SK-N-SH treated with all-trans-retinoic acid at 6 μM for 48 hours (cell line): ENCODE measurements at regions not wholly inside any gene's neighbourhood (a gene's known extent, or its start where the extent isn't known, plus 50 kb on each side); places are given as distances from the start of the nearest gene placed in this dataset.
A peak's percentile ranks its signal among the peaks of the same experiment; 100 is the strongest.

Experiments used
- ATAC-seq: fragments of 200-7000 bp; cut with Tn5 transposase; 3 replicates; pipeline ENCODE4 v1.9.1; 2020; ENCODE audit warnings: mild to moderate bottlenecking, moderate library complexity
- ARNTL ChIP-seq: fragments of 450-650 bp; formaldehyde crosslinking; IDR thresholded peaks from 2 replicates; pipeline ENCODE4 v1.5.0; 2020; ENCODE audit warnings: low read depth, mild to moderate bottlenecking, moderate library complexity, borderline replicate concordance
- BACH2 ChIP-seq: fragments of 250-450 bp; sonication (Bioruptor Pico); IDR thresholded peaks from 2 replicates; pipeline ENCODE4 v1.9.0; 2021; ENCODE audit warnings: mild to moderate bottlenecking, borderline replicate concordance
- CSDC2 ChIP-seq: fragments of 250-450 bp; sonication (Bioruptor Pico); IDR thresholded peaks from 2 replicates; pipeline ENCODE4 v1.5.0; 2020; ENCODE audit warnings: mild to moderate bottlenecking, moderate library complexity
- CSRNP3 ChIP-seq: fragments of 250-450 bp; sonication (Bioruptor Pico); IDR thresholded peaks from 2 replicates; pipeline ENCODE4 v1.5.1; 2021; ENCODE audit warnings: mild to moderate bottlenecking, moderate library complexity
- ESRRG ChIP-seq: fragments of 250-450 bp; sonication (Bioruptor Pico); IDR thresholded peaks from 2 replicates; pipeline ENCODE4 v1.6.1; 2021; ENCODE audit warnings: mild to moderate bottlenecking
- GLIS3 ChIP-seq: fragments of 250-450 bp; sonication (Bioruptor Pico); IDR thresholded peaks from 2 replicates; pipeline ENCODE4 v1.5.0; 2020; ENCODE audit warnings: mild to moderate bottlenecking, moderate library complexity
- ISL1 ChIP-seq: fragments of 250-450 bp; sonication (Bioruptor Pico); IDR thresholded peaks from 2 replicates; pipeline ENCODE4 v2.1.2; 2022; ENCODE audit warnings: mild to moderate bottlenecking, moderate library complexity
- OSR1 ChIP-seq: fragments of 250-450 bp; sonication (Bioruptor Pico); IDR thresholded peaks from 2 replicates; pipeline ENCODE4 v1.8.0; 2022; ENCODE audit warnings: moderate library complexity, mild to moderate bottlenecking, inconsistent platforms
- POU6F1 ChIP-seq: fragments of 250-450 bp; sonication (Bioruptor Pico); IDR thresholded peaks from 2 replicates; pipeline ENCODE4 v1.8.0; 2021; ENCODE audit warnings: low read depth, mild to moderate bottlenecking, moderate library complexity, borderline replicate concordance
- PPARA ChIP-seq: fragments of 250-450 bp; sonication (Bioruptor Pico); IDR thresholded peaks from 2 replicates; pipeline ENCODE4 v1.5.0; 2020; ENCODE audit warnings: mild to moderate bottlenecking, borderline replicate concordance
- RARB ChIP-seq: fragments of 250-450 bp; sonication (Bioruptor Pico); IDR thresholded peaks from 2 replicates; pipeline ENCODE4 v1.8.0; 2021; ENCODE audit warnings: mild to moderate bottlenecking, moderate library complexity
- SNAI2 ChIP-seq: fragments of 250-450 bp; sonication (Bioruptor Pico); IDR thresholded peaks from 2 replicates; pipeline ENCODE4 v1.5.0; 2020; ENCODE audit warnings: mild to moderate bottlenecking, moderate library complexity
- TCF4 ChIP-seq: fragments of 250-450 bp; sonication (Bioruptor Pico); IDR thresholded peaks from 2 replicates; pipeline ENCODE4 v1.8.0; 2021; ENCODE audit warnings: mild to moderate bottlenecking, moderate library complexity, borderline replicate concordance
- TOX ChIP-seq: fragments of 250-450 bp; sonication (Bioruptor Pico); IDR thresholded peaks from 2 replicates; pipeline ENCODE4 v1.8.0; 2021; ENCODE audit warnings: mild to moderate bottlenecking, moderate library complexity, borderline replicate concordance
- ZC3H10 ChIP-seq: fragments of 250-450 bp; sonication (Bioruptor Pico); IDR thresholded peaks from 2 replicates; pipeline ENCODE4 v1.5.1; 2021; ENCODE audit warnings: mild to moderate bottlenecking, moderate library complexity
- ZFP3 ChIP-seq: fragments of 250-450 bp; sonication (Bioruptor Pico); IDR thresholded peaks from 2 replicates; pipeline ENCODE4 v1.5.0; 2020; ENCODE audit warnings: mild to moderate bottlenecking, moderate library complexity
- ZFP30 ChIP-seq: fragments of 450-650 bp; formaldehyde crosslinking; IDR thresholded peaks from 2 replicates; pipeline ENCODE4 v1.5.0; 2022; ENCODE audit warnings: mild to moderate bottlenecking, moderate library complexity
- ZNF565 ChIP-seq: fragments of 450-650 bp; formaldehyde crosslinking; conservative IDR thresholded peaks from 2 replicates; pipeline ENCODE4 v1.5.0; 2020; ENCODE audit warnings: low read depth, mild to moderate bottlenecking, moderate library complexity
- ZNF70 ChIP-seq: fragments of 450-650 bp; formaldehyde crosslinking; IDR thresholded peaks from 2 replicates; pipeline ENCODE4 v1.5.0; 2020; ENCODE audit warnings: mild to moderate bottlenecking, moderate library complexity
- ZNF8 ChIP-seq: fragments of 450-650 bp; formaldehyde crosslinking; IDR thresholded peaks from 2 replicates; pipeline ENCODE4 v1.5.0; 2020; ENCODE audit warnings: mild to moderate bottlenecking, moderate library complexity
- TF ChIP-seq, protein P1 (sequence below): fragments of 250-450 bp; sonication (Bioruptor Pico); IDR thresholded peaks from 2 replicates; pipeline ENCODE4 v1.5.1; 2020; ENCODE audit warnings: low read depth, mild to moderate bottlenecking, moderate library complexity
- TF ChIP-seq, protein P2 (sequence below): fragments of 250-450 bp; sonication (Bioruptor Pico); IDR thresholded peaks from 2 replicates; pipeline ENCODE4 v1.8.0; 2020; ENCODE audit warnings: mild to moderate bottlenecking, moderate library complexity, borderline replicate concordance
- TF ChIP-seq, protein P3 (sequence below): fragments of 250-450 bp; sonication (Bioruptor Pico); IDR thresholded peaks from 2 replicates; pipeline ENCODE4 v1.5.0; 2020; ENCODE audit warnings: mild to moderate bottlenecking, moderate library complexity

- peak; percentile 84 for ATAC-seq
- no peak for TF ChIP-seq GLIS3 (CRISPR knock-in tag)
- peak; percentile 43; the same call in 1 of the 2 replicates for TF ChIP-seq ZFP3 (CRISPR knock-in tag)
- no peak for TF ChIP-seq ZFP30 (CRISPR knock-in tag)
- TF ChIP-seq PPARA (CRISPR knock-in tag), result no peak
- peak; percentile 72; the same call in 1 of the 2 replicates for TF ChIP-seq CSRNP3
- TF ChIP-seq ARNTL (CRISPR knock-in tag), result no peak
- no peak for TF ChIP-seq SNAI2 (CRISPR knock-in tag)
- TF ChIP-seq BACH2 (CRISPR knock-in tag), result no peak
- TF ChIP-seq TCF4 (CRISPR knock-in tag), result no peak
- TF ChIP-seq ZNF8, result peak; percentile 16; the same call in 1 of the 2 replicates
- TF ChIP-seq OSR1 (CRISPR knock-in tag), result no peak
- TF ChIP-seq CSDC2 (CRISPR knock-in tag), result no peak
- TF ChIP-seq, protein P1, sequence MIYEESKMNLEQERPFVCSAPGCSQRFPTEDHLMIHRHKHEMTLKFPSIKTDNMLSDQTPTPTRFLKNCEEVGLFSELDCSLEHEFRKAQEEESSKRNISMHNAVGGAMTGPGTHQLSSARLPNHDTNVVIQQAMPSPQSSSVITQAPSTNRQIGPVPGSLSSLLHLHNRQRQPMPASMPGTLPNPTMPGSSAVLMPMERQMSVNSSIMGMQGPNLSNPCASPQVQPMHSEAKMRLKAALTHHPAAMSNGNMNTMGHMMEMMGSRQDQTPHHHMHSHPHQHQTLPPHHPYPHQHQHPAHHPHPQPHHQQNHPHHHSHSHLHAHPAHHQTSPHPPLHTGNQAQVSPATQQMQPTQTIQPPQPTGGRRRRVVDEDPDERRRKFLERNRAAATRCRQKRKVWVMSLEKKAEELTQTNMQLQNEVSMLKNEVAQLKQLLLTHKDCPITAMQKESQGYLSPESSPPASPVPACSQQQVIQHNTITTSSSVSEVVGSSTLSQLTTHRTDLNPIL (CRISPR knock-in tag), result peak; percentile 95
- TF ChIP-seq, protein P2, sequence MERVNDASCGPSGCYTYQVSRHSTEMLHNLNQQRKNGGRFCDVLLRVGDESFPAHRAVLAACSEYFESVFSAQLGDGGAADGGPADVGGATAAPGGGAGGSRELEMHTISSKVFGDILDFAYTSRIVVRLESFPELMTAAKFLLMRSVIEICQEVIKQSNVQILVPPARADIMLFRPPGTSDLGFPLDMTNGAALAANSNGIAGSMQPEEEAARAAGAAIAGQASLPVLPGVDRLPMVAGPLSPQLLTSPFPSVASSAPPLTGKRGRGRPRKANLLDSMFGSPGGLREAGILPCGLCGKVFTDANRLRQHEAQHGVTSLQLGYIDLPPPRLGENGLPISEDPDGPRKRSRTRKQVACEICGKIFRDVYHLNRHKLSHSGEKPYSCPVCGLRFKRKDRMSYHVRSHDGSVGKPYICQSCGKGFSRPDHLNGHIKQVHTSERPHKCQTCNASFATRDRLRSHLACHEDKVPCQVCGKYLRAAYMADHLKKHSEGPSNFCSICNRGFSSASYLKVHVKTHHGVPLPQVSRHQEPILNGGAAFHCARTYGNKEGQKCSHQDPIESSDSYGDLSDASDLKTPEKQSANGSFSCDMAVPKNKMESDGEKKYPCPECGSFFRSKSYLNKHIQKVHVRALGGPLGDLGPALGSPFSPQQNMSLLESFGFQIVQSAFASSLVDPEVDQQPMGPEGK (CRISPR knock-in tag), result peak; percentile 64; the same call in 1 of the 2 replicates
- TF ChIP-seq ZNF565 (CRISPR knock-in tag), result no peak
- TF ChIP-seq RARB (CRISPR knock-in tag), result no peak
- TF ChIP-seq ISL1, result peak; percentile 99
- TF ChIP-seq ZC3H10 (CRISPR knock-in tag), result 0 out of 2 replicates have a peak, but pooled peaks have one; percentile 6
- peak; percentile 92; the same call in 1 of the 2 replicates for TF ChIP-seq ESRRG (CRISPR knock-in tag)
- TF ChIP-seq ZNF70 (CRISPR knock-in tag), result no peak
- TF ChIP-seq TOX (CRISPR knock-in tag), result peak; percentile 79; the same call in 1 of the 2 replicates
- TF ChIP-seq, protein P3, sequence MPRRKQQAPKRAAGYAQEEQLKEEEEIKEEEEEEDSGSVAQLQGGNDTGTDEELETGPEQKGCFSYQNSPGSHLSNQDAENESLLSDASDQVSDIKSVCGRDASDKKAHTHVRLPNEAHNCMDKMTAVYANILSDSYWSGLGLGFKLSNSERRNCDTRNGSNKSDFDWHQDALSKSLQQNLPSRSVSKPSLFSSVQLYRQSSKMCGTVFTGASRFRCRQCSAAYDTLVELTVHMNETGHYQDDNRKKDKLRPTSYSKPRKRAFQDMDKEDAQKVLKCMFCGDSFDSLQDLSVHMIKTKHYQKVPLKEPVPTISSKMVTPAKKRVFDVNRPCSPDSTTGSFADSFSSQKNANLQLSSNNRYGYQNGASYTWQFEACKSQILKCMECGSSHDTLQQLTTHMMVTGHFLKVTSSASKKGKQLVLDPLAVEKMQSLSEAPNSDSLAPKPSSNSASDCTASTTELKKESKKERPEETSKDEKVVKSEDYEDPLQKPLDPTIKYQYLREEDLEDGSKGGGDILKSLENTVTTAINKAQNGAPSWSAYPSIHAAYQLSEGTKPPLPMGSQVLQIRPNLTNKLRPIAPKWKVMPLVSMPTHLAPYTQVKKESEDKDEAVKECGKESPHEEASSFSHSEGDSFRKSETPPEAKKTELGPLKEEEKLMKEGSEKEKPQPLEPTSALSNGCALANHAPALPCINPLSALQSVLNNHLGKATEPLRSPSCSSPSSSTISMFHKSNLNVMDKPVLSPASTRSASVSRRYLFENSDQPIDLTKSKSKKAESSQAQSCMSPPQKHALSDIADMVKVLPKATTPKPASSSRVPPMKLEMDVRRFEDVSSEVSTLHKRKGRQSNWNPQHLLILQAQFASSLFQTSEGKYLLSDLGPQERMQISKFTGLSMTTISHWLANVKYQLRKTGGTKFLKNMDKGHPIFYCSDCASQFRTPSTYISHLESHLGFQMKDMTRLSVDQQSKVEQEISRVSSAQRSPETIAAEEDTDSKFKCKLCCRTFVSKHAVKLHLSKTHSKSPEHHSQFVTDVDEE (CRISPR knock-in tag), result no peak
- TF ChIP-seq POU6F1 (CRISPR knock-in tag), result 0 out of 2 replicates have a peak, but pooled peaks have one; percentile 40
Observed at GRCh38 chr7:47153058-47153457, 428.9 kb downstream of the TNS3 start.

DNA sequence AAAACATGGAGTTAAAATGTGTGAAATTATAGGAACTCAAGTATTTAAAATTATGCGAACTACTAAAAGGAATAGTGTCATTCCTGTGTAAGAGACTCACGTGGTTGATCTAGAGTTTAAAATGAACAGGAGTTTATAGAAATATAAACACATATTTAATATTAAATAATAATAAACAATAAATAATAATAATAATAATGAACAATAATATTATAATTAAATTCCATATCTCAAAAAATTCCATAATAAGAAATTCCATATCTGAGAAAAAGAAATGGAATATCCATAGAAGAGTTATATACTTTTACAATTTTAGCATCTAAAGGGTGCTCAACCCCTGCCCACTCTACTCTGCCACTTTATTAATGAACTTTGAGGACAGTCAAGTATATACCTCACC is 429.6 kb downstream of the TNS3 start:
- no peak for TF ChIP-seq CSRNP3
- no peak for TF ChIP-seq ZFP30 (CRISPR knock-in tag)
- no peak for TF ChIP-seq ZNF565 (CRISPR knock-in tag)
- TF ChIP-seq ZC3H10 (CRISPR knock-in tag), result no peak
- no peak for TF ChIP-seq ZFP3 (CRISPR knock-in tag)
- TF ChIP-seq, protein P1 (CRISPR knock-in tag), result no peak
- no peak for TF ChIP-seq ZNF70 (CRISPR knock-in tag)
- no peak for TF ChIP-seq ISL1
- no peak for TF ChIP-seq PPARA (CRISPR knock-in tag)
- no peak for TF ChIP-seq GLIS3 (CRISPR knock-in tag)
- no peak for TF ChIP-seq ZNF8
- no peak for TF ChIP-seq SNAI2 (CRISPR knock-in tag)
- TF ChIP-seq ARNTL (CRISPR knock-in tag), result no peak
- no peak for TF ChIP-seq TCF4 (CRISPR knock-in tag)
- no peak for TF ChIP-seq OSR1 (CRISPR knock-in tag)
- TF ChIP-seq, protein P3 (CRISPR knock-in tag), result no peak
- no peak for TF ChIP-seq ESRRG (CRISPR knock-in tag)
- no peak for TF ChIP-seq RARB (CRISPR knock-in tag)
- TF ChIP-seq, all 23 proteins: peak for 0
- no peak for ATAC-seq
